Type B pancreatic cell (in vitro differentiated cells): ENCODE measurements at regions not wholly inside any gene's neighbourhood (a gene's known extent, or its start where the extent isn't known, plus 50 kb on each side); places are given as distances from the start of the nearest gene placed in this dataset.

Experiments used
- DNase-seq: peaks from one replicate; pipeline ENCODE4 v3.0.0; 2021; ENCODE audit warnings: mixed read lengths; ENCODE audit not compliant: unreplicated experiment; ENCODE audit errors: extremely low spot score
- H3K27ac Mint-ChIP-seq: 2 replicates; pipeline ENCODE4 v1.8.0; 2021; ENCODE audit warnings: mild to moderate bottlenecking, mixed read lengths
- H3K27me3 Mint-ChIP-seq: 2 replicates; pipeline ENCODE4 v1.8.0; 2021; ENCODE audit warnings: mixed read lengths
- H3K36me3 Mint-ChIP-seq: 2 replicates; pipeline ENCODE4 v1.8.0; 2021; ENCODE audit warnings: mixed read lengths
- H3K4me1 Mint-ChIP-seq: one replicate; pipeline ENCODE4 v1.8.0; 2021; ENCODE audit warnings: mixed read lengths; ENCODE audit not compliant: unreplicated experiment
- H3K4me3 Mint-ChIP-seq: 2 replicates; pipeline ENCODE4 v1.8.0; 2021; ENCODE audit warnings: mild to moderate bottlenecking, mixed read lengths
- H3K9me3 Mint-ChIP-seq: 2 replicates; pipeline ENCODE4 v1.8.0; 2021; ENCODE audit warnings: mixed read lengths
- TF ChIP-seq, protein P1 (sequence below): fragments of 200-600 bp; sonication (generic); conservative IDR thresholded peaks from 2 replicates; pipeline ENCODE4 v1.5.0; 2021; ENCODE audit warnings: antibody characterized with exemption, mild to moderate bottlenecking

DNA sequence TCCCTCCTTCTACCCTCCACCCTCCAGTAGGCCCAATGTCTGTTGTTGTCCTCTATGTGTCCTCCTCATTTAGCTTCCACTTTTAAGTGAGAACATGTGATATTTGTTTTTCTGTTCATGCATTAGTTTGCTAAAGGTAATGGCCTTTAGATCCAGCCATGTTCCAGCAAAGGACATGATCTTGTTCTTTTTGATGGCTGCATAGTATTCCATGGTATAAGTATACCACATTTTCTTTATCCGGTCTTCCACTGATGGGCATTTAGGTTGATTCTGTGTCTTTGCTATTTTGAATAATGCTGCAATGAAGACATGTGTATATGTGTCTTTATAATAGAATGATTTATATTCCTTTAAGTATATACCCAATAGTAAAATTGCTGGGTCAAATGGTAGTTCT lies 232.5 kb upstream of the PRR16 start:
- TF ChIP-seq, protein P1, sequence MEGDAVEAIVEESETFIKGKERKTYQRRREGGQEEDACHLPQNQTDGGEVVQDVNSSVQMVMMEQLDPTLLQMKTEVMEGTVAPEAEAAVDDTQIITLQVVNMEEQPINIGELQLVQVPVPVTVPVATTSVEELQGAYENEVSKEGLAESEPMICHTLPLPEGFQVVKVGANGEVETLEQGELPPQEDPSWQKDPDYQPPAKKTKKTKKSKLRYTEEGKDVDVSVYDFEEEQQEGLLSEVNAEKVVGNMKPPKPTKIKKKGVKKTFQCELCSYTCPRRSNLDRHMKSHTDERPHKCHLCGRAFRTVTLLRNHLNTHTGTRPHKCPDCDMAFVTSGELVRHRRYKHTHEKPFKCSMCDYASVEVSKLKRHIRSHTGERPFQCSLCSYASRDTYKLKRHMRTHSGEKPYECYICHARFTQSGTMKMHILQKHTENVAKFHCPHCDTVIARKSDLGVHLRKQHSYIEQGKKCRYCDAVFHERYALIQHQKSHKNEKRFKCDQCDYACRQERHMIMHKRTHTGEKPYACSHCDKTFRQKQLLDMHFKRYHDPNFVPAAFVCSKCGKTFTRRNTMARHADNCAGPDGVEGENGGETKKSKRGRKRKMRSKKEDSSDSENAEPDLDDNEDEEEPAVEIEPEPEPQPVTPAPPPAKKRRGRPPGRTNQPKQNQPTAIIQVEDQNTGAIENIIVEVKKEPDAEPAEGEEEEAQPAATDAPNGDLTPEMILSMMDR: no peak

DNA sequence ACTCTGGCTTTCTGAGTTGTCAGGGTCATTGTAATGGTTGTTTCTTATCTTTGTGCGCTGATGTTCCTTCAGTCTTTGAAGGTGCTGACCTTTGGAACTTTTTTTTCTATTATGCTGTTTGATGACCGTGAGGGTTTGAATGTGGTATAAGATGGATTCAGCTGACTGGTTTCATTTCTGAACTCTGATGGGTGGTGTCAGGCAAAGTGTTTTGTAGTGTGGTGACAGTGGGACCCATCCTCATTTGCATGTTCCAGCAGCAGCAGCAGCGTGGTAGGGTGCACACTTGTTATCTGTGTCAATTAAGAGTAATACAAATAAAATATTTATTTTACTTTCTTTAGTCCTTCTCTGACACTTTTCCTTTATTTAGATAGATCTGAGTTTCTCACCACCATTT lies 227.7 kb upstream of the PRR16 start:
- Mint-ChIP-seq H3K27ac (no peak overlapping the region), H3K4me1 (peaks cover 8% of the 10 kb centered on the region), H3K9me3 (peaks cover 9% of the 10 kb centered on the region), H3K27me3 (no peaks in the 10 kb centered on the region), H3K36me3 (peaks cover 3% of the 10 kb centered on the region), H3K4me3 (no peak overlapping the region)
- no peak for DNase-seq
- TF ChIP-seq, protein P1: no peak

More for the DNA sequence above, 232.5 kb upstream of the PRR16 start:
- no peaks in the 10 kb centered on the region for H3K4me1 Mint-ChIP-seq
- H3K9me3 Mint-ChIP-seq: peaks cover 5% of the 10 kb centered on the region
- H3K36me3 Mint-ChIP-seq: no peaks in the 10 kb centered on the region
- H3K27ac Mint-ChIP-seq: no peak overlapping the region
- no peaks in the 10 kb centered on the region for H3K27me3 Mint-ChIP-seq
- no peak overlapping the region for H3K4me3 Mint-ChIP-seq
- DNase-seq: no peak

DNA sequence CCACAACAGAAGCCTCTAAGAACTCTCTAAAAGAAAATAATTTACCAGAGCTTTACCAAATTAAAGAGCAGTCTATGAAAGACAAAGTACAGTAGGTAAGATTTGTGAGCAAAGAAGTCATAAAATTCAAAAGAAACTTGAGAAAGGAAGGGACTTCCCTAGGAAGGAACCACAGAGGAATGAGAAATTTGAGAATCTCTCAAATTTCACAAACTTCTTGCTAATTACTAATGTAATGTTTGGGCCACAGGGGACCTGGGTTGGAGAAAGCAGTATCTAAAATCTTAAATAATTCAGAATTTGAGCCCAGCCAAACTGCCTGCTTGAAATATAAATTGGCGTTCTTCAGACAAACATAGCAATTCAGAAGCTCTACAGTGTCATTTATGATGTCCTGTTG lies 225.0 kb upstream of the PRR16 start:
- TF ChIP-seq, protein P1: no peak
- Mint-ChIP-seq H3K36me3 (peaks cover 3% of the 10 kb centered on the region), H3K27me3 (no peaks in the 10 kb centered on the region), H3K27ac (no peak overlapping the region), H3K4me1 (peaks cover 8% of the 10 kb centered on the region), H3K4me3 (no peak overlapping the region), H3K9me3 (peaks cover 9% of the 10 kb centered on the region)
- no peak for DNase-seq

DNA sequence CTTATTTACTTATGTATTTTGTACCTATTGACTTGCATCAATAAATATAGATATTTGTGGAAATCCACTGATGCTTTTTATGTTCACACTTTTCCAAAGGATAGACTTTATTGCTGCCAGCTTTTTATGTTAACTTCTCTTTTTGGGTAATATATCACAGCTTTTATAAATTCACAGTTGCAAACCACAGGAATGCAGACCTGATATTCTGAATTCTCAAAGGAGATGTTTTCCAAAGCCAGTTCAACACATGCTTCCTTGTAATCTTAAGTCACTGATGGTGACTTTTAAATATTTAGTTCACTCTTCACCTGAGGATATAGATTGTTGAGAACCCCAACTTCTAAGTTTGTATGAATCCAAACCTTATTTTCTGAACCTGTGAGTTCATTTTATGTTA lies 223.4 kb upstream of the PRR16 start:
- Mint-ChIP-seq H3K36me3 (peaks cover 3% of the 10 kb centered on the region), H3K4me1 (peaks cover 8% of the 10 kb centered on the region), H3K4me3 (no peak overlapping the region), H3K27ac (no peak overlapping the region), H3K9me3 (peaks cover 8% of the 10 kb centered on the region), H3K27me3 (no peaks in the 10 kb centered on the region)
- TF ChIP-seq, protein P1: no peak
- DNase-seq: no peak

DNA sequence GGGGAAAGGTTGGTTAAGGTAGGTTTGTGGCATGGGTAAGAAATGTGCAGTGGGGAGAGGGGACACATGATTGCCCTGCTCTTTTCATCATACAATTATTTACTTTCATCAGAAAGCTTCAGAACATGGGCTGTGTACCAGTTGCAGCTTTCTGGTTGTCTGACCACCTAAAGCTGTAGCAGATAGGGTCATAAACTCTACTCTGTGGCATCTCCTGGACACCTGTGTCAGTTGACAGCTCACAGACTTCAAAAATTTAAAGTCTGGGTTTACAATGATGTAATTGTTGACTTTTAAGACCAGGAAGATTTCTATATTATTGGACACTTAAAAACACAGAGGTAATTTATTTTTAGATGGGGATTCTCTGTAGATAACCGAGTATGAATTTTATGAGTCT lies 222.7 kb upstream of the PRR16 start:
- Mint-ChIP-seq H3K27me3 (no peaks in the 10 kb centered on the region), H3K9me3 (peaks cover 4% of the 10 kb centered on the region), H3K4me3 (no peak overlapping the region), H3K36me3 (peaks cover 3% of the 10 kb centered on the region), H3K27ac (no peak overlapping the region), H3K4me1 (peaks cover 8% of the 10 kb centered on the region)
- no peak for DNase-seq
- TF ChIP-seq, protein P1: no peak

DNA sequence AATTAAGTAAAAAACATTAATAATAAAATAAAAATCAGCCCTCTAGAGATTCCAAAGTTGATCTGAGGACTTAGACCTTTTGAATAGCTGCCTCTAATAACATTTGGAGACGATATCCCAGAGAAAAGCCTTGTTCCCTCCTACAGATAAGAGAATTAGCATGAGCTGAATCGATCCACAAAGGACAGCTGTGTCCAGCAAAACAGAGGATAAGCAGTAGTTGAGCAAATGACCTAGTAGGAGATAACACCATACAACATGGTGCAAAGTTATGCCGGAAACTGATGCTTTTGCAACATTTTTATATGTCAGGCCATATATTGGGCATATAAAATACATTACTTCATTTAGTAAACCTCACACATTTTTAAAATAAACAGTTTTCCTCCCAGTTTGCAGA lies 212.2 kb upstream of the PRR16 start:
- no peak for DNase-seq
- no peaks in the 10 kb centered on the region for H3K36me3 Mint-ChIP-seq
- H3K4me3 Mint-ChIP-seq: no peak overlapping the region
- H3K9me3 Mint-ChIP-seq: no peaks in the 10 kb centered on the region
- H3K27ac Mint-ChIP-seq: no peak overlapping the region
- peaks cover 4% of the 10 kb centered on the region for H3K4me1 Mint-ChIP-seq
- no peaks in the 10 kb centered on the region for H3K27me3 Mint-ChIP-seq
- TF ChIP-seq, protein P1: no peak
